Hepatocyte (in vitro differentiated cells): ENCODE measurements at regions not wholly inside any gene's neighbourhood (a gene's known extent, or its start where the extent isn't known, plus 50 kb on each side); places are given as distances from the start of the nearest gene placed in this dataset.

Experiments
- DNase-seq: peaks from one replicate; pipeline ENCODE4 v3.0.0-alpha.2; 2016; ENCODE audit warnings: low spot score
- H2AFZ ChIP-seq: fragments of 200-600 bp; sonication (generic); 2 replicates; pipeline ENCODE4 v1.6.0; 2016; ENCODE audit warnings: antibody characterized with exemption, mild to moderate bottlenecking
- H3K27ac ChIP-seq: fragments of 200-600 bp; sonication (generic); 2 replicates; pipeline ENCODE4 v1.5.1; 2016; ENCODE audit warnings: mild to moderate bottlenecking
- H3K27me3 ChIP-seq: fragments of 200-600 bp; sonication (generic); 2 replicates; pipeline ENCODE4 v1.6.1; 2016
- H3K36me3 ChIP-seq: fragments of 200-600 bp; sonication (generic); replicated peaks from 2 replicates; pipeline ENCODE4 v1.5.1; 2016; ENCODE audit warnings: low read depth; ENCODE audit not compliant: insufficient read depth
- H3K4me1 ChIP-seq: fragments of 200-600 bp; sonication (generic); 2 replicates; pipeline ENCODE4 v1.5.1; 2016; ENCODE audit warnings: mild to moderate bottlenecking, moderate library complexity; ENCODE audit not compliant: insufficient read depth
- H3K4me2 ChIP-seq: fragments of 200-600 bp; sonication (generic); 2 replicates; pipeline ENCODE4 v1.6.0; 2016
- H3K4me3 ChIP-seq: fragments of 200-600 bp; sonication (generic); 2 replicates; pipeline ENCODE4 v1.5.1; 2016; ENCODE audit warnings: mild to moderate bottlenecking
- H3K79me2 ChIP-seq: fragments of 200-600 bp; sonication (generic); 2 replicates; pipeline ENCODE4 v1.6.0; 2017; ENCODE audit warnings: mild to moderate bottlenecking
- H3K9me2 ChIP-seq: fragments of 200-600 bp; sonication (generic); replicated peaks from 2 replicates; pipeline ENCODE4 v1.6.0; 2017; ENCODE audit warnings: mild to moderate bottlenecking; ENCODE audit not compliant: insufficient read depth
- H3K9me3 ChIP-seq: fragments of 200-600 bp; sonication (generic); 2 replicates; pipeline ENCODE4 v1.5.1; 2016; ENCODE audit warnings: low read depth, mild to moderate bottlenecking
- H4K20me1 ChIP-seq: fragments of 200-600 bp; sonication (generic); 2 replicates; pipeline ENCODE4 v1.6.0; 2016; ENCODE audit warnings: mild to moderate bottlenecking; ENCODE audit not compliant: insufficient read depth, poor library complexity, severe bottlenecking
- EZH2 ChIP-seq: fragments of 200-600 bp; sonication (generic); IDR thresholded peaks from 2 replicates; pipeline ENCODE4 v1.6.1; 2016; ENCODE audit warnings: antibody characterized with exemption, mild to moderate bottlenecking, borderline replicate concordance
- EZH2phosphoT487 ChIP-seq: fragments of 200-600 bp; sonication (generic); IDR thresholded peaks from one replicate; pipeline ENCODE4 v1.6.1; 2018; ENCODE audit warnings: antibody characterized with exemption, mild to moderate bottlenecking, low read depth, moderate library complexity; ENCODE audit not compliant: unreplicated experiment, severe bottlenecking
- WGBS: methylation state at CpG from one replicate; pipeline ENCODE4 v1.1.6; 2016; ENCODE audit warnings: low lambda C conversion rate; ENCODE audit errors: missing lambda C conversion rate; 5-methylcytosine and 5-hydroxymethylcytosine counted together
- TF ChIP-seq, protein P1 (sequence below): fragments of 200-600 bp; sonication (generic); IDR thresholded peaks from 2 replicates; pipeline ENCODE4 v1.5.1; 2016; ENCODE audit warnings: antibody characterized with exemption, mild to moderate bottlenecking; ENCODE audit not compliant: poor library complexity

DNA sequence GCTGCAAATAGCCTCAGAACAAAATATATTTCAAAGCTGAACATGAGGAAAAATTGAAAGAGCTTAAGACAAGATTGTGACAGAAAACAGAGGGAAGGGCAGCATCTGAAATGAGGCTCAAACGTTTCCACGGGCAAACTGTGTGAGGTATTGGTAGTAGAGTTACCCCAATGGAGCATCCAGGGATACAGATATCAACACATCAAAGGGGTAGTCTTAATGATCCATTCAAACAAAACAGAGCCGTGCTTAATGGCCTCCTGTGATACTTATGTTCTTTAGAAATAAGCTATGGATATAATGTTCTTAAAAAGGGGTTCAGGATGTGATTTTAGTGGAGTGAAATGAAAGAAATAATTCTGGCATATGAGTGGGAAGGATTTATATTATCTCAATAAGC is 430.3 kb upstream of the PDZRN3 start:
- H3K9me3 ChIP-seq = no peaks in the 10 kb centered on the region
- no peaks in the 10 kb centered on the region for H3K9me2 ChIP-seq
- H3K4me1 ChIP-seq = no peaks in the 10 kb centered on the region
- no peaks in the 10 kb centered on the region for H4K20me1 ChIP-seq
- H3K27me3 ChIP-seq = no peaks in the 10 kb centered on the region
- H3K36me3 ChIP-seq = no peaks in the 10 kb centered on the region
- WGBS = 43% methylated on average over 3 of the region's 3 CpGs
- H3K27ac ChIP-seq = no peak overlapping the region
- H3K4me3 ChIP-seq = no peak overlapping the region
- H3K4me2 ChIP-seq = no peak overlapping the region
- H3K79me2 ChIP-seq = no peaks in the 10 kb centered on the region
- TF ChIP-seq EZH2phosphoT487 (no peak), EZH2 (no peak)
- TF ChIP-seq, protein P1, sequence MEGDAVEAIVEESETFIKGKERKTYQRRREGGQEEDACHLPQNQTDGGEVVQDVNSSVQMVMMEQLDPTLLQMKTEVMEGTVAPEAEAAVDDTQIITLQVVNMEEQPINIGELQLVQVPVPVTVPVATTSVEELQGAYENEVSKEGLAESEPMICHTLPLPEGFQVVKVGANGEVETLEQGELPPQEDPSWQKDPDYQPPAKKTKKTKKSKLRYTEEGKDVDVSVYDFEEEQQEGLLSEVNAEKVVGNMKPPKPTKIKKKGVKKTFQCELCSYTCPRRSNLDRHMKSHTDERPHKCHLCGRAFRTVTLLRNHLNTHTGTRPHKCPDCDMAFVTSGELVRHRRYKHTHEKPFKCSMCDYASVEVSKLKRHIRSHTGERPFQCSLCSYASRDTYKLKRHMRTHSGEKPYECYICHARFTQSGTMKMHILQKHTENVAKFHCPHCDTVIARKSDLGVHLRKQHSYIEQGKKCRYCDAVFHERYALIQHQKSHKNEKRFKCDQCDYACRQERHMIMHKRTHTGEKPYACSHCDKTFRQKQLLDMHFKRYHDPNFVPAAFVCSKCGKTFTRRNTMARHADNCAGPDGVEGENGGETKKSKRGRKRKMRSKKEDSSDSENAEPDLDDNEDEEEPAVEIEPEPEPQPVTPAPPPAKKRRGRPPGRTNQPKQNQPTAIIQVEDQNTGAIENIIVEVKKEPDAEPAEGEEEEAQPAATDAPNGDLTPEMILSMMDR = no peak
- no peak overlapping the region for H2AFZ ChIP-seq
- no peak for DNase-seq

DNA sequence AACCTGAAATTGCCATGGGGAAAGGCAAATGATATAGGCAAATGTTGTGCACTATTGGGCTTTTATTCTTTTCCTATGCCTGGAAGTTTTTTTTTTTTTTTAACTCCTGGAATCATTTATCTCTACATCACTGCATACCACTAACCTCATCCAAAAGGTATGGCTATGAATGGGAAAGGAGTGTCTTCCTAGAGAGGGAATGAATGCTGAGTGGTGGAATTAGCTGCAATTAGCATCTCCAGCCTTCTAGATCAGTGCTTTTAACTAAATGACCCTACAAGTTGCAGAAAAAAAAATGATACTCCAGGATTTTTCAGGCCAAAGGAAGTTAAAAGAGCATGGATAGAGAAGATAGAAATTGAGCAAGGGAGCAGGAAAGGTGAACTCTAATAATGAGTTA is 429.8 kb upstream of the PDZRN3 start:
- DNase-seq = no peak

DNA sequence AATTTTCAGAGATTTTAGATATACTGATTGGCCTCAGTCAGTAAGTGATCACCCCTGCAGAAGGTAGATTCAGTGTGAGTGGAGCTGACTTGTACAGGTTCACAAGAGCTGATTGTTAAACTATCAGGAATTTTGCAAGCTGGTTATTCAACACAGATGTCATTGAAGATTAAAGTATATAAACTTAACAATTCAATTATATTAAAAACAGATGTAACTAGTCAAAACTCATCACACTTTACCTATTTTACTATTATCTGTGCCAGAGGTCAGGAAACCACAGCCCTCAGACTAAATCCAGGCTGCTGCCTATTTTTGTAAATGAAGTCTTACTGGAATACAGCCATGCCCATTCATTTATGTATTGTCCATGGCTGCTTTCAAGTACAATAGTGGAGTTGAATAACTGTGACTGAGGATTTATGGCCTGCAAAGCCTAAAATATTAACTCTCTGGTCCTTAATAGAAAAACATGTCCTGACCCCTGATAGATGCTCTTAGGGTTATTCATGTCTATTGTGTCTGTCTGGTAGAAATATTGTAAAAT is 429.3 kb upstream of the PDZRN3 start:
- TF ChIP-seq EZH2 (no peak), EZH2phosphoT487 (peak; percentile 59)
- TF ChIP-seq, protein P1 = no peak

More for the DNA sequence above, 429.8 kb upstream of the PDZRN3 start:
- Histone ChIP-seq H2AFZ (no peak overlapping the region), H3K79me2 (no peaks in the 10 kb centered on the region), H3K4me1 (no peaks in the 10 kb centered on the region), H3K4me3 (no peak overlapping the region), H3K27me3 (no peaks in the 10 kb centered on the region), H3K4me2 (no peak overlapping the region), H3K9me3 (no peaks in the 10 kb centered on the region), H3K27ac (no peak overlapping the region), H3K36me3 (no peaks in the 10 kb centered on the region), H4K20me1 (no peaks in the 10 kb centered on the region), H3K9me2 (no peaks in the 10 kb centered on the region)
- TF ChIP-seq EZH2phosphoT487 (no peak), EZH2 (no peak)
- TF ChIP-seq, protein P1 = no peak

DNA sequence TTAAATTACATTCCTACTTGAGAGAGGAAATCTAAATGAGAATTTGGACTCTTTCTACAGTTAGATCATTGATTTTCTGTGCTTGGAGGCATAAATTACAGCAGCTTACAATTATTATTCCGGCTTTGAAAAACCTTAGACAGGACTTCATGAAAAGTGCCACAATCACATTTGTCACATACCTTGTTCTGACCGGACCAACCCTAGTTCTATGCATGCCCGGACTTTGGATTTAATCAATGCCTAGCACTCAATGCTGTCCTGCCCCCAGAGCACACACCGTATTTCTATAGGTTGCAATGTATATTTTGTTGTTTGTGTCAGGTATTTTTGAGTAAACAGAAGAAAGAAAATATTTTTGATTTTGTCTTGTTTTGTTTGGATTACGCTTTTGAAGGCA is 424.7 kb upstream of the PDZRN3 start:
- Histone ChIP-seq H3K27ac (no peak overlapping the region), H3K27me3 (no peaks in the 10 kb centered on the region), H3K4me1 (peaks cover 6% of the 10 kb centered on the region), H3K4me2 (no peak overlapping the region), H3K9me3 (no peaks in the 10 kb centered on the region), H2AFZ (no peak overlapping the region), H3K79me2 (no peaks in the 10 kb centered on the region), H3K4me3 (no peak overlapping the region), H3K36me3 (no peaks in the 10 kb centered on the region), H4K20me1 (no peaks in the 10 kb centered on the region), H3K9me2 (no peaks in the 10 kb centered on the region)
- 81% methylated on average over 5 of the region's 5 CpGs for WGBS
- TF ChIP-seq, protein P1 = no peak
- DNase-seq = no peak

More for the DNA sequence above, 429.3 kb upstream of the PDZRN3 start:
- Histone ChIP-seq H3K9me3 (no peaks in the 10 kb centered on the region), H4K20me1 (no peaks in the 10 kb centered on the region), H2AFZ (no peak overlapping the region), H3K4me1 (no peaks in the 10 kb centered on the region), H3K4me3 (no peak overlapping the region), H3K27me3 (no peaks in the 10 kb centered on the region), H3K36me3 (no peaks in the 10 kb centered on the region), H3K27ac (no peak overlapping the region), H3K4me2 (no peak overlapping the region), H3K79me2 (no peaks in the 10 kb centered on the region), H3K9me2 (no peaks in the 10 kb centered on the region)
- no peak for DNase-seq
